HL-60 (cell line): ENCODE measurements at regions not wholly inside any gene's neighbourhood (a gene's known extent, or its start where the extent isn't known, plus 50 kb on each side); places are given as distances from the start of the nearest gene placed in this dataset.

Experiments used
- DNase-seq, 2 experiments: peaks; one replicate each; pipeline ENCODE4 v3.0.0-alpha.2; 2010 to 2020; ENCODE audit warnings: low read depth in 1 of 2, low spot score in 1 of 2
- H3K27ac ChIP-seq: fragments of 250-450 bp; sonication (Bioruptor Pico); replicated peaks from 2 replicates; pipeline ENCODE4 v1.5.1; 2020; ENCODE audit warnings: mild to moderate bottlenecking, moderate library complexity
- H3K27me3 ChIP-seq: fragments of 250-450 bp; sonication (Bioruptor Pico); 2 replicates; pipeline ENCODE4 v1.5.1; 2021; ENCODE audit warnings: mild to moderate bottlenecking, moderate library complexity; ENCODE audit not compliant: insufficient read depth, poor library complexity, severe bottlenecking
- H3K4me3 ChIP-seq: replicated peaks from 2 replicates; pipeline ENCODE4 v1.5.1; 2011; ENCODE audit warnings: mild to moderate bottlenecking, control low read depth, low read length; ENCODE audit not compliant: insufficient read depth
- GABPA ChIP-seq: IDR thresholded peaks from 2 replicates; pipeline ENCODE4 v1.6.1; 2012; ENCODE audit warnings: low read depth
- POLR2AphosphoS5 ChIP-seq: IDR thresholded peaks from 2 replicates; pipeline ENCODE4 v1.6.1; 2012; ENCODE audit warnings: low read depth
- SPI1 ChIP-seq: IDR thresholded peaks from 2 replicates; pipeline ENCODE4 v1.6.1; 2012; ENCODE audit warnings: low read depth, mild to moderate bottlenecking, borderline replicate concordance
- TF ChIP-seq, protein P1 (sequence below): IDR thresholded peaks from one replicate; pipeline ENCODE4 v1.5.1; 2011; ENCODE audit warnings: low read length, control low read depth, inconsistent platforms; ENCODE audit not compliant: insufficient read depth
- TF ChIP-seq, protein P2 (sequence below): IDR thresholded peaks from 2 replicates; pipeline ENCODE4 v1.6.1; 2012; ENCODE audit warnings: low read depth; ENCODE audit not compliant: insufficient replicate concordance

DNA sequence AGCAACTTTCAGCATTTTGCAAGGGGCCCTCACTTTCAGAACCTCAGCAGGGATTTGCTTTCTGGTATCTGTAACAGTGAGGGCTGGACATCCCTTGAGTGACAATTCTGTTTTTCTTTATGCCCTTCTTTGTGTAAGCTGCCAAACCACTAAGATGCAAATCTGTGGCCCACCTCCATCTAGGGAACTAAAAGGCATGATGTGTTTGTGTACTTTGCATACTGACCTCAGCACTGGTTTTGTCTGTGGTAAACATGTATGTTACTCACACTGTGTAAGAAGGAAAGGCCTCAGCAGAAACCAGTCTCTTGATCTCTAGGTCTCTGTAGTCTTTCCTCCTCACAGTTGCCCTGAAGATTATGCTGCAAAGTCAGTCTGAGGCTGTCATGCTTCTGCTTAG, 396.6 kb upstream of the DYNLRB2 start:
- TF ChIP-seq GABPA (no peak), POLR2AphosphoS5 (no peak), SPI1 (no peak)
- TF ChIP-seq, protein P1, sequence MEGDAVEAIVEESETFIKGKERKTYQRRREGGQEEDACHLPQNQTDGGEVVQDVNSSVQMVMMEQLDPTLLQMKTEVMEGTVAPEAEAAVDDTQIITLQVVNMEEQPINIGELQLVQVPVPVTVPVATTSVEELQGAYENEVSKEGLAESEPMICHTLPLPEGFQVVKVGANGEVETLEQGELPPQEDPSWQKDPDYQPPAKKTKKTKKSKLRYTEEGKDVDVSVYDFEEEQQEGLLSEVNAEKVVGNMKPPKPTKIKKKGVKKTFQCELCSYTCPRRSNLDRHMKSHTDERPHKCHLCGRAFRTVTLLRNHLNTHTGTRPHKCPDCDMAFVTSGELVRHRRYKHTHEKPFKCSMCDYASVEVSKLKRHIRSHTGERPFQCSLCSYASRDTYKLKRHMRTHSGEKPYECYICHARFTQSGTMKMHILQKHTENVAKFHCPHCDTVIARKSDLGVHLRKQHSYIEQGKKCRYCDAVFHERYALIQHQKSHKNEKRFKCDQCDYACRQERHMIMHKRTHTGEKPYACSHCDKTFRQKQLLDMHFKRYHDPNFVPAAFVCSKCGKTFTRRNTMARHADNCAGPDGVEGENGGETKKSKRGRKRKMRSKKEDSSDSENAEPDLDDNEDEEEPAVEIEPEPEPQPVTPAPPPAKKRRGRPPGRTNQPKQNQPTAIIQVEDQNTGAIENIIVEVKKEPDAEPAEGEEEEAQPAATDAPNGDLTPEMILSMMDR, result no peak
- TF ChIP-seq, protein P2, sequence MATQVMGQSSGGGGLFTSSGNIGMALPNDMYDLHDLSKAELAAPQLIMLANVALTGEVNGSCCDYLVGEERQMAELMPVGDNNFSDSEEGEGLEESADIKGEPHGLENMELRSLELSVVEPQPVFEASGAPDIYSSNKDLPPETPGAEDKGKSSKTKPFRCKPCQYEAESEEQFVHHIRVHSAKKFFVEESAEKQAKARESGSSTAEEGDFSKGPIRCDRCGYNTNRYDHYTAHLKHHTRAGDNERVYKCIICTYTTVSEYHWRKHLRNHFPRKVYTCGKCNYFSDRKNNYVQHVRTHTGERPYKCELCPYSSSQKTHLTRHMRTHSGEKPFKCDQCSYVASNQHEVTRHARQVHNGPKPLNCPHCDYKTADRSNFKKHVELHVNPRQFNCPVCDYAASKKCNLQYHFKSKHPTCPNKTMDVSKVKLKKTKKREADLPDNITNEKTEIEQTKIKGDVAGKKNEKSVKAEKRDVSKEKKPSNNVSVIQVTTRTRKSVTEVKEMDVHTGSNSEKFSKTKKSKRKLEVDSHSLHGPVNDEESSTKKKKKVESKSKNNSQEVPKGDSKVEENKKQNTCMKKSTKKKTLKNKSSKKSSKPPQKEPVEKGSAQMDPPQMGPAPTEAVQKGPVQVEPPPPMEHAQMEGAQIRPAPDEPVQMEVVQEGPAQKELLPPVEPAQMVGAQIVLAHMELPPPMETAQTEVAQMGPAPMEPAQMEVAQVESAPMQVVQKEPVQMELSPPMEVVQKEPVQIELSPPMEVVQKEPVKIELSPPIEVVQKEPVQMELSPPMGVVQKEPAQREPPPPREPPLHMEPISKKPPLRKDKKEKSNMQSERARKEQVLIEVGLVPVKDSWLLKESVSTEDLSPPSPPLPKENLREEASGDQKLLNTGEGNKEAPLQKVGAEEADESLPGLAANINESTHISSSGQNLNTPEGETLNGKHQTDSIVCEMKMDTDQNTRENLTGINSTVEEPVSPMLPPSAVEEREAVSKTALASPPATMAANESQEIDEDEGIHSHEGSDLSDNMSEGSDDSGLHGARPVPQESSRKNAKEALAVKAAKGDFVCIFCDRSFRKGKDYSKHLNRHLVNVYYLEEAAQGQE, result no peak
- Histone ChIP-seq H3K4me3 (no peak overlapping the region), H3K27me3 (no peaks in the 10 kb centered on the region), H3K27ac (no peak overlapping the region)
- DNase-seq, result no peak

DNA sequence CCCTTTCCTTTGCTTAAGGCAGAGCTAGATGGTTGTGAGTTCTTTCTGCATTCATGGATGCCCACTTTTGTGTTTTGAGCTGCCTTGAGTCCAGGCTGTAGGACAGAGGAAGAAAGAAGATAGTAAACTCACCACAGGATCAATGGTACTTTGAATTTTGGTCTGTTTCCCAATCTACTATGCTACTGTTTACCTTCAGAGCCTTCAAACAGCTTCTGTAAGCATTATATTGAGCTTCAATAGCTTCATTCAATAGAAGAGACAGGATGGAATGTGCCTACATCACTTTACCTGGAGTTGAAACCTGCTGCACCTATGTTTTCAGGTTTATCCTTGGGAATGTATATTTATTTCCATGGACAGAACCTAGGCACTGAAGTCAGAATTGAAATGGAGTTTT, 397.9 kb upstream of the DYNLRB2 start:
- no peak for DNase-seq
- Histone ChIP-seq H3K4me3 (no peak overlapping the region), H3K27ac (no peak overlapping the region), H3K27me3 (no peaks in the 10 kb centered on the region)
- TF ChIP-seq POLR2AphosphoS5, result no peak
- TF ChIP-seq, protein P1, result no peak
- TF ChIP-seq SPI1, result no peak
- TF ChIP-seq, protein P2, result no peak
- TF ChIP-seq GABPA, result no peak

DNA sequence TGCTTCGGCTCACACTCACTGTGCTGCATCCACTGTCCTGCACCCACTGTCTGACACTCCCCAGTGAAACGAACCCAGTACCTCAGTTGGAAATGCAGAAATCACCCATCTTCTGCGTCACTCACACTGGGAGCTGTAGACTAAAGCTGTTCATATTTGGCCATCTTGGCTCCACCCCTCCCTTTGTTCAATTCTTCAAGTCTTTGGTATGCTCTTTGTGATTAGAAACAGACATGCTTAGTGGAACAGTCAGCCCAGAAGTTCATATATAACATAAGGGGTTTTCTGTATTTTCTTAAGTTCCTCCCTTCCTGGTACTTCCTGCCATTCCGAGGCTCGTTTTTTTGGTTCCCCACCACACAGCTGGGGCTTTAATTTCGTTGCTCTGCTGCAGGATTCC, 398.5 kb upstream of the DYNLRB2 start:
- Histone ChIP-seq H3K4me3 (no peak overlapping the region), H3K27ac (no peak overlapping the region), H3K27me3 (no peaks in the 10 kb centered on the region)
- TF ChIP-seq SPI1, result no peak
- no peak for TF ChIP-seq GABPA
- TF ChIP-seq, protein P1, result no peak
- TF ChIP-seq, protein P2, result no peak
- no peak for DNase-seq
